GM12872 (cell line): ENCODE measurements at regions not wholly inside any gene's neighbourhood (a gene's known extent, or its start where the extent isn't known, plus 50 kb on each side); places are given as distances from the start of the nearest gene placed in this dataset.

Experiments used
- TF ChIP-seq, protein P1 (sequence below): IDR thresholded peaks from 3 replicates; pipeline ENCODE4 v1.5.1; 2011; ENCODE audit warnings: low read depth, mild to moderate bottlenecking, low read length, moderate library complexity; ENCODE audit not compliant: insufficient read depth

- TF ChIP-seq, protein P1, sequence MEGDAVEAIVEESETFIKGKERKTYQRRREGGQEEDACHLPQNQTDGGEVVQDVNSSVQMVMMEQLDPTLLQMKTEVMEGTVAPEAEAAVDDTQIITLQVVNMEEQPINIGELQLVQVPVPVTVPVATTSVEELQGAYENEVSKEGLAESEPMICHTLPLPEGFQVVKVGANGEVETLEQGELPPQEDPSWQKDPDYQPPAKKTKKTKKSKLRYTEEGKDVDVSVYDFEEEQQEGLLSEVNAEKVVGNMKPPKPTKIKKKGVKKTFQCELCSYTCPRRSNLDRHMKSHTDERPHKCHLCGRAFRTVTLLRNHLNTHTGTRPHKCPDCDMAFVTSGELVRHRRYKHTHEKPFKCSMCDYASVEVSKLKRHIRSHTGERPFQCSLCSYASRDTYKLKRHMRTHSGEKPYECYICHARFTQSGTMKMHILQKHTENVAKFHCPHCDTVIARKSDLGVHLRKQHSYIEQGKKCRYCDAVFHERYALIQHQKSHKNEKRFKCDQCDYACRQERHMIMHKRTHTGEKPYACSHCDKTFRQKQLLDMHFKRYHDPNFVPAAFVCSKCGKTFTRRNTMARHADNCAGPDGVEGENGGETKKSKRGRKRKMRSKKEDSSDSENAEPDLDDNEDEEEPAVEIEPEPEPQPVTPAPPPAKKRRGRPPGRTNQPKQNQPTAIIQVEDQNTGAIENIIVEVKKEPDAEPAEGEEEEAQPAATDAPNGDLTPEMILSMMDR: no peak
Observed at GRCh38 chr6:40722553-40723258, 135.5 kb upstream of the LRFN2 start.

GRCh38 chr6:40722091-40722490 lies 134.9 kb upstream of the LRFN2 start:
- TF ChIP-seq, protein P1: no peak

GRCh38 chr6:40721271-40721952 lies 134.2 kb upstream of the LRFN2 start:
- TF ChIP-seq, protein P1: no peak

GRCh38 chr6:40720375-40720748 lies 133.2 kb upstream of the LRFN2 start:
- TF ChIP-seq, protein P1: no peak

DNA sequence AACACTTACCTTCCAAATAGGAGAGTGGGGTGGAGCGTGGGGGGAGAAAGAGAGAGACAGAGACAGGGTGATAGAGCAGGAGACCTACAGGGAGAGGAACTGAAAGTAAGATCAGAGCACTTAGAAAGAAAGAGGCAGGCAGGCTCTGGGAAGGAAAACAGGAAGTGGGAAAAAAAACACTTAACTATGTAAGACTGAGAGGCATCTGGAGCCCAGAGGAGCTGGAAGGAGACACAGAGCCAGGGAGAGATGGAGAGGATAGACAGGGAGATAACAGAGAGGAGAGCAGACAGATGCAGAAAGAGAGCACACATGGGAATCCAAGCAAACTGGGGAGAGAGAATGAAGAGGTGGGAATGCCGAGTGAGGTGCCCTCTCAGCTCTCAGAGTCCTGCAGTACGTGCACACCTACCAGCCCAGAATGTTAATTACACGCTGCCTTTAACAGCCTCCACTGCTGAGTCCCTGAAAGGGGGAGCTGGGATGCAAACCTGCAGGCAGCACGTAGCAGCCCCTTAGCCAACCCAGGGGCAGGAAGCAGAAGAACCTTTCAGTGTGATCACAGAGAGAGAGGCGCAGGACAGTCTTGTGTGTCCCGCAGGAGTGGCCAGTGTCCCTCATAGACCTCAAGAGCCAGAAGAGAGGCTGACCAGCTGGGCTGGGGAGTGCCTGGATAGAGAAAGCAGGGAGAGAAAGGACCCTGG lies 132.7 kb upstream of the LRFN2 start:
- TF ChIP-seq, protein P1: no peak

GRCh38 chr6:40718401-40718800 lies 131.2 kb upstream of the LRFN2 start:
- TF ChIP-seq, protein P1: no peak

DNA sequence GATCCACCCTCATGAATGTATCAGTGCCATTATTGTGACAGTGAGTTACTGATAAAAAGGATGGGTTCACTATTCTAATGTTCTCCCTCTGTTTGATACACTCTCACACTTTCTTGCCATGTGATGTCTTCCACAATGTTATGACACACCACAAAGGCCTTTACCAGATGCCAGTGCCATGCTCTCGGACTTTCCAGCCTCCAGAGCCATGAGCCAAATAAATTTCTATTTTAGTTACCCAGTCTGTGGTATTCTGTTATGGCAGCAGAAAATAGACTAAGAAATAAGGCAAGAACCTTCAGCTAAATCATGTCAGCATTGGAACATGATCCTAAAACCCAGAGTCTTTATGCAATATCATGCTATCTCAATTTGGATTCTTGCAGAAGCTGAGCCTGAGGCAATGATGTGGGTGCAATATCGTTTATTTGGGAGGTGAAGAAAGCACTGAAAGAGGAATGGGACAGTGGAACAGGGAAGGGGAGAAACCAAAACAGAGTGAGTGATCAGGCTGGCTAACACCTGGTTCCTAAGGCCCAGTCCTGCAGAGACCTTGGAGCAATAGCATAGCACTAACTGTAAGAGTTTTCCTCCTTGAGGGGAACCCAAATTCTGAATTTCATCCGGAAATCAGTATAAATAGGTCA lies 130.4 kb upstream of the LRFN2 start:
- TF ChIP-seq, protein P1: no peak
